Stimulated activated CD8-positive, alpha-beta memory T cell treated with anti-CD3 and anti-CD28 coated beads, Interleukin-12 subunit alpha, Interleukin-12 subunit beta, amount 100 ng/mL, for 24 hours (primary cell): ENCODE measurements at regions not wholly inside any gene's neighbourhood (a gene's known extent, or its start where the extent isn't known, plus 50 kb on each side); places are given as distances from the start of the nearest gene placed in this dataset.
"Not testable (repeated sequence)": the region's sequence is repeated elsewhere in the genome, so short reads cannot be mapped to it uniquely, and the experiment has no call there.

ENCODE experiments used
- DNase-seq: peaks from one replicate; pipeline ENCODE4 v3.0.0-alpha.2; 2020; ENCODE audit errors: extremely low read depth

DNA sequence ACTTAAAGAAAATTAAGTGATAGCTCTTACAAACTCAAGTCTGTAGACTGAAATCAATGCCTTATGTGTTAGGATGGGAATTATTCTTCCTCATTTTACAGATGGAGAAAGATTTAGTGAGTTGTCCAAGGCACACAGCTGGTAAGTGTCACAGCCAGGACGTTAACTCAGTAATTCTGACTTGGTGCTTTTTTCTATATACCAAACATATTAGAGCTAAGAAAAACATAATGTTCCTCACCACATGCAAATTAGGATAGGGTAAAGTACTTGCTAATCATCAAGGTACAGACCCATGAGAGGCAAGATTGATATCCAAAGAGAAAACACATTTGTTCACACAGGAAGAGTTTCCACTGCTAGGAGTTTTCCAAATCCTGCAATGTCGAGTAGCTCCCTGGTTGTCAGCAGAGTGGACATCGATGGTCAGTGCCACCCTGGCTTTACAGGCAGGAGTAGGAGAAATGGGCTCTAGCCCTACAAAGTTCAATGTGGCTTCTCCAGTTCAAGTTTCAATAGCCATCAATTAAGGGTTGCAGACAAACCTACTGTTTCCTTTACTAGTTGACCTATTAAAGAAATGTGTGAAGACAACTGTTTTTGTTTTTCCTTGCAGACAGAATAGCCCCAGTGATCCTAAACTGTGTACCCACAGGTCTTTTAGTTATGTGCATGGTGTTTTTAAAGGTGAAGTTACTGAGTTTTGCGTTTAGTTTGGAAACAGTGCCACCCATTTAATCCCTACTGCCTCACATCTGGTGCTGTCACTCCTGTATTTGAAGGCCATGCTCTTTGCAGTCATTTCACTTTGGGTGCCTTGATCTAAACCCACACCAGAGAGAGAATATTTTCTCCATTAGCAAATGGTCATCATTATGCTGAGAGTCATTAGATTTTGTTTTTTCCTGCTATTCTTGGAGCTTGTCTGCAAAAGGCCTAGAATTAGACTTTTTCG is 460.8 kb upstream of the SMARCA2 start:
- no peak for DNase-seq

DNA sequence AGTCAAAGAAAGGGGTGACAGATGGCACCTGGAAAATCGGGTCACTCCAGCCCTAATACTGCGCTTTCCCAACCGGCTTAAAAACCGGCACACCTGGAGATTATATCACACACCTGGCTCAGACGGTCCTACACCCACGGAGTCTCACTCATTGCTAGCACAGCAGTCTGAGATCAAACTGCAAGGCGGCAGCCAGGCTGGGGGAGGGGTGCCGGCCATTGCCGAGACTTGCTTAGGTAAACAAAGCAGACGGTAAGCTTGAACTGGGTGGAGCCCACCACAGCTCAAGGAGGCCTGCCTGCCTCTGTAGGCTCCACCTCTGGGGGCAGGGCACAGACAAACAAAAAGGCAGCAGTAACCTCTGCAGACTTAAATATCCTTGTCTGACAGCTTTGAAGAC is 456.5 kb upstream of the SMARCA2 start:
- DNase-seq: not testable (repeated sequence)

DNA sequence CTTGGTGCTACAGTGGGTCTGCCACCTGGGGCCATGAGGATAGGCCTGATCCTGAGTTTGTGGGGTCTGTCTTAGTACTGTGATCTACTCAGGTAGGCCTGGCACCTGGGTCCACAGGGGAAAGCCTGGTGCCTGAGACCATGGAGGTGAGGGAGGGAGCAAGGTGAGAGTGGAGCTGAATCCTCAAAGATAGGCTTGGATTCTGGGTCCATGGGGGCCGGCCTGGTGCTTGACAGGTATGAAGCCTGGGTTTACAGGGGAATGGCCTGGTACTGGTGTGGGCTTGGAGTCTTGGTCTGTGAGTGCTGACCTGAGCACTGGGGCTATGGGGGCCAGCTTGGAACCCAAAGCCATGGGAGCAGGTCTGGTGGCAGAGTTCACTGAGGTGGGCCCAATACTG is 439.2 kb upstream of the SMARCA2 start:
- no peak for DNase-seq

DNA sequence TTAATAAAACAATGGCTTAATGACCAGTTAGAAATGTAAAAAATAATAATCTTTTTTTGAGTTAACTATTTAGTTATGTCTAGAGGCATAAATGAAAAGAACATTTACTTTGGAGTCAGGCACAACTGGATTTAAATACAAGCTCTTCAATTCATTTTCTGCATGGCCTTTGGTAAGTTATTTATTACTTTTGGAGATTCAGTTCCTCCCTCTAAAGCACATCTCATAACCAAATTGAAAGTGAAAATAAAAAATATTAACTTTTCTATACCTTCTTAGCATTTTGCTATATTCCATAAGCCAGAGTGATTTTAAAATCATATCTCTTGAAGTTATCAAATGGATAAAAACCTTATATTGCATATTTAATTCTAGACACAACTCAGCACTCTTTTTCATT is 434.9 kb upstream of the SMARCA2 start:
- DNase-seq: no peak

DNA sequence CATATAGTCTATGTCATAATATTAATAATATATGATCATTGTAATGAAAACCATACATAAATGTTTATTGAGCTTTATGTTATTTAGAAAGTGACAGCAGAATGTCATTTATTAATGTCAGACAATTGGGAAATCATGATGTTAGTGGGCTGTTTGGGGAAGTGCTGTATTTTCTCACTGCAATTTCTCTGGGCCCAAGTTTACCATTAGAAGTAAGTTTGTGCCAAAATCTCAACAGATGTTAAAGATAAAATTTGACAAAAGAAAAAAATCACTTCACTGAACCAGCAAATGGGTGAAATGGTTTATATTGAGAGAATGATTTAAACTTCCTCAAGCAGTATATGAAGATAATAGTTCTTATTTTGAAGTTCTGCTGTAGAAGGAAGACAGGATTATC is 433.2 kb upstream of the SMARCA2 start:
- DNase-seq: no peak

DNA sequence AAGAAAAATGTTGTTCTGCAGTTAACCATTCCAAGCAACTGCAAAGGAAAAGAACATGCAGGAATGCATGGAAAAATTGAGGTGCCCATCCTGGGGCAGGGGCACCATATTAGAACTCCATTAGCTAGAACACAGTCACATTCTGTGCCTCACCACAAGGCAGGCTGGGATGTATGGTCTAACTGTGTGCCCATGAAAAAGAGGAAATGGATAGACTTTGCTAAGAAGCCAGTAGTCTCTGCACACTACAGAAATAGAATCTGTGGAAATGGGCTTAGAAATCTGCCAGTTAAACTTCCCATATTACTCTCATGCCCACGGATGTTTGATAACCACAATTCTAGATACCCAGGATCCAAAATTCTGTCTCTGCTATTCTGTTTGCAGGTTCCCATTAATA is 423.8 kb upstream of the SMARCA2 start:
- DNase-seq: no peak

DNA sequence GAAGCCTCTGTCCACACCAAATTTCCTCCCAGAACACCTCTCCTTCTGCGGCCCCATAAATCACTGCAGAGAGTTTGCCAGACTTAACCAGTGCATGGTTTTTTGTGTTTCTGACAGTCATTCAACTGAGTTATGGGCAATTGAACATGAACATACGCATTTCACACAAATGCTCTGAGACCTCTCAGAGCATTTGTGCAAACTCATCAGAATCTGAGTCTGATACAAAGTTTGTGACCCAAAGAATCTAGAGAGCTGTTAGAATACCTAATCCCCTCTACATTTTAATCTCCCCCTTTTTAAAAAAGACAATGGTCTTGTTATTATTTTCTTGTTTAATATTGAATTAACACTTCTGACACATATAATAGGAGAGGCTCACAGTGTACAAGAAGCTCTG is 416.9 kb upstream of the SMARCA2 start:
- no peak for DNase-seq

DNA sequence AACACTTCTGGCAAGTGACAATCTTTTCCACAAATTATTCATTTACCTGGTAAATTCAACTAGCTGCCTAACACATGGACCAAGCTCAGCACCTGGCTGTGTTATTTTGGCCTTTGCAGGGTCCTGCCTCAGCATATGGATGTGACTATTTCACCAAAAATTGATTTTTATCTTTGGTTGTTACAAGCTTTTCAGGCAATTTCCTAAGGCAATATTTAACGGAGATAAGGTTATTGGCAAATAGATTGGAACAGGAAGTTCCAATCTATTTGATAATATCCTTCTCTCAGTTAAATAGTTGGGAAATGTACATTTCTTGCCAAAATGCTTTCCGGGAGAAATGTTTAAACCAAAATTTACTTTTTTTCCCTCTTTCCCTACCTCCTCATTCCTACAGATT is 415.2 kb upstream of the SMARCA2 start:
- DNase-seq: no peak

DNA sequence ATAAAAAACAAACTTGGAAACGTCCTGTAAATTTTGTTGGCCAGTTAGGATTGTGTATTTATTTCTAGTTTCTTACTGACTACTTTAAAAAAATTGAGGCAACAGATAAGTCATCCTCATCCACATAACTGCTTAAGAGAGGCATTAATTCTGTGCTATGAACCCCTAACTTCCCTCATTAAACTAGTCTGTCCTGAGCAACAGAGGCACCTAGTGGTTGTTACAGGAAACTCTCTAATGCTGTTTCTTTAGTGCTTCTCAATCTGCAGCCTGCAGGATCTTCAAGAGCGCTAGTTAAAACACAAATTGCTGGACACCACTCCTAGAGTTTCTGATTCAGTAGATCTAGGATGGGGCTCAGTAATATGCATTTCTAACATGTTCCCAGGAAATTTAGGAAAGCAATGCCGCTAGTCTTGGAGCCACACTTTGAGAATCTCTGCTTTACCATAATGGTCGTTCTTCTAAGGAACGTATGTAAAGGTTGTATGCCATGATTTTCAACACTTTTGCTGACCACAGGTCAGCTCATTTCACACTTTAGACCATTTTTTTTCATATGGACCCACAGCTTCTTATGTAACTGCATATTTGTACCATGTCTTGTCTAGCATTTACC is 410.1 kb upstream of the SMARCA2 start:
- DNase-seq: no peak

DNA sequence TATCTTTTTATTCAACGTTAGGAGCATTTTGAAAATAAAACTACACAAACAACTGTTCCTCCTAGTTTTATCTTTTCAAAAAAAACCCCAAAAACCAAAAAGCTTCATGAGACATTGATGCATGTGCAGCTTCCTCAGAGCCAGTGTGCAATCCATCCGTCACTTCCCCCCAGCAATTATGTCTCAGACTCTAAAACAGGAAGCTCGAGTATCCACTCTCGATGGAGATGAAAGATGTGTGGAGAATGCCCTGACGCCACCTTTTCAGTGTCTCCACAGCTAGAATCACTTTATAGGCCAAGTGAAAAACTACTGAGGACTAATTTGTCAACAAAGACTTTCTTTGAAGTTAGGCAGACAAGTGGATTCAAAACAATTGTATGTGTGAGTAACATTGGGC is 408.9 kb upstream of the SMARCA2 start:
- DNase-seq: no peak

DNA sequence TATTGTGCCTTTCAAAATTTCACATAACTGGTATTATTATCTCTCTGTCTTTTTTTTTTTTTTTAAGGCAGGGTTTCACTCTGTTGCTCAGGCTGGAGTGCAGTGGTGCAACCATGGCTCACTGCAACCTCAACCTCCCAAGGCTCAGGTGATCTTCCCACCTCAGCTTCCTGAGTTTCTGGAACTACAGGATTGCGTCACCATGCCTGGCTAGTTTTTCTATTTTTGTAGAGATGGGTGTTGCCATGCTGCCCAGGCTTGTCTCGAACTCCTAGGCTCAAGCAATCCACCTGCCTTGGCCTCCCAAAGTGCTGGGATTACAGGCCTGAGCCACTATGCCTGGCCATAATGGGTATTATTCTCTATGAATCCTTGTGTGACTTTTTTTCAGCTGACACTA is 402.3 kb upstream of the SMARCA2 start:
- DNase-seq: no peak

DNA sequence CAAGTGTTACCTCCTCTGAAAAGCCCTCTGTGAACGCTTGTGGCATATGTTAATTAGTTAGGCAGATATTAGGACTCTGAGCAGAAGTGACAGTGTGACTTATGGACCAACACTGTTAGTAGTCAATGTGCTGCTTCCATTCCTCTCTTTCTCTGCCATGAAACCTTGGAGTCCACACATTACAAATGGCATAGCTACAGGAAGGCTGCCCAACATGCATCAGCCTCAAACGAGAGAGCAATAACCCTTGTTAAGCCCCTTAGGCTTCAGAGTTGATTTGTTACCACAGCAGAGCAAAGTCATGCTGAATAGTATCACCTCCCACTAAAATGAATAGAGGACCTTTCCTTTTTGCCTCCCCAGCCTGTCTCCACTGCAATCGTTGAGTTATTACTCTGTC is 397.7 kb upstream of the SMARCA2 start:
- no peak for DNase-seq

DNA sequence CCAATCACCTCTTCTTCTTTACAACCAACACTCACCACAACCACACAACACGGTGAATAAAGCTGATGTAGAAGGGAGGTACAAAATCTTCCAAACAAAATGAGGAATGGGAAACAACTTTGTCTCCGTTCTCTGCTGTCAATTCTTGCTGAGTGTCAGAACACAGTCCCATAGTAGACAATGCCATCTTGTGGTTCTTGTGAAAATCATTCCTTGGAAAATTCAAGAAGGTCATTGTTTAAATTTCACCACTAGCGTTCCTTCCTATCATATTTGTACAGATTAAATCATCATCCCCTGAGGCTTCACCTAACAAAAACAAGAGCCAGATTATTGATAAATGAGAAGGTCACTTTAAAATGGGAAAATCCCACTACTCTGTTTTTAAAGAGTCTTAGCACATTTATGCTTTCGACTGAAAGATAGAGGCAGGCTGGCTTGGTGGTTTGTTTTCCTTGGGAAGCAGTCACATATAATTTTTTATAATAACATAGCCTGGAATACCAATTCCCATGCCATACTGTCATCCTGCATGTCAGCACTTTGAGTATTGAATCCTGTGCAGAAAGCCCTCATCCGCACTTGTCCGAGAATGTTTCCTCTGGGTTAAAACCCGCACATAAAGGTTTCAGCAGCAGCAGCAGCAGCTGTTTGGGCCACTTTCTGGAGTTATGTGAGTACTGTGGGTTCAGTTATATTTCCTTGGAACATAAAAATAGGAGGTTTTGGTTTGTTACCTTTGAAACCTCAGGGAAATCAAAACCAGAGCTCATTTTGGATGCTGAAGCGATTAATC is 395.0 kb upstream of the SMARCA2 start:
- no peak for DNase-seq

DNA sequence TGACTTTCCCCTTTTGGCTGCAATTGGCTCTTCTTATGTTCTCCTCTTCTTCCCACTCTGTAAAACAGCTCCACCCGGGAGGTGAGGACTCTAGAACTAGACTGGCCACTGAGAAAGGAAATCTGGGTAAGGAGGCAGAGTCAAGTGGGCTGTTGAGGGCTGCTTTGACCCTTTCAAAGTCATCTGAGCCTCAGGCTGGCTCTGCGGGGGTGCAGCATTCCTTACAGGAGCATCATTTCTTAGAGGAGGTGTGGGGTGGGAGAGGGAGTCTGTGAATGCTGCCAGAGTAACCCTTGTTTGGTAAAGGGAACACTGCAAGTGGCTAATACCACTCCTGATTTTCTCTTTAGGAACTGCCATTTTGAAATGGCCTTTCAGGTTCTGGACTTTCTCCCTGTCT is 377.7 kb upstream of the SMARCA2 start:
- DNase-seq: no peak

DNA sequence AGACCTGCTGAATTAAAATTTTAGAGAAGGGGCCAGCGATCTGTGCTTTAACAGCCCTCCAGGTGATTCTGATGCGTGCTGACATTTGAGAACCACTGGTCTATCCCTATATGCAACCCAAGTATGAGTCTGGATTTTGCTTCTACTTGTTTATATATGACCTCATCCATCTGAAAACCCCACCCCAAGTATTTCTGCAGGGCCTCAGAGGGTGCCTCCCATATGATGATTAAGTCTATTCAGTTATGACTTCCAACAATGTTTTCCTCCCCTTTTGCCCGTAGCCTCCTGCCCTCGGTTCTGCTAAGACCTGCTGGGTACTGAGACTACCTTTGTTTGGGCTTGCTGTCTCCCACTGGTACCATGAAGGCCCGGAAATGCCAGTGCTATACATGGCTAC is 376.0 kb upstream of the SMARCA2 start:
- DNase-seq: no peak

DNA sequence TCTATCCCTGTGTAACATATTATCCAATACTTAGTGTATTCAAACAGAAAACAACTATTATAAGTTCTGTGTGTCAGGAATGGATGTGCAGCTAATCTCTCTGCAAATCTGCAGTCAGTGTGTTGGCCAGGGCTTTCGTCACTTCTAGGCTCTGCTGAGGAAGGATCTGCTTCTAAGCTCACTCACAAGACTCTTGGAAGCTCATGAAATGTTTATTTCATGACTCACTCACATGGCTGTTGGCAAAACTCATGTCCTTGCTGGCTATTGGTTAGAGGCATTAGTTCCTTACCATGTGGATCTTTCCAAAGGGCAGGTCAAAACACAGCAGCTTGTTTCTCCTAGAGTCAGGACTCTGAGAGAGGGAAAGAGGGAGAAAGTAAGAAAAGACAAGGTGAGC is 367.4 kb upstream of the SMARCA2 start:
- no peak for DNase-seq

DNA sequence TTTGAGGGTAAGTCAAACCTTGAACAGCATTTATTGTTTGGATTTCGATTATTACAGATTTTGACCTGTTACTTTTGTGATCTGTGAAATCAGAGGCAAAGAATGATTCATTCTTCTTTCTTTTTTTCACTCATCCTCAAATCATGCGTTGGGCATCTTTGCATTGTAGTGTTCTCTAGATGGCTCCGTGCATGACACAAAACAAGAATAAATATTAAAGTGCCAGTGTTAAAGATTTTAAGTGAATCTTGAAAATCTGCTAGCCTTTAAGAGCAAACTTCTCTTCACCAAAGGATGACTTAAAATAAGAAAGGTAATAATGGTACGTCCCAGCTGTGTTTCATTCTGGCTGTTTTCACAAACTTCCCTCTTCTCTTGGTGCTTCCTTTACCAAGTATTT is 361.9 kb upstream of the SMARCA2 start:
- no peak for DNase-seq

DNA sequence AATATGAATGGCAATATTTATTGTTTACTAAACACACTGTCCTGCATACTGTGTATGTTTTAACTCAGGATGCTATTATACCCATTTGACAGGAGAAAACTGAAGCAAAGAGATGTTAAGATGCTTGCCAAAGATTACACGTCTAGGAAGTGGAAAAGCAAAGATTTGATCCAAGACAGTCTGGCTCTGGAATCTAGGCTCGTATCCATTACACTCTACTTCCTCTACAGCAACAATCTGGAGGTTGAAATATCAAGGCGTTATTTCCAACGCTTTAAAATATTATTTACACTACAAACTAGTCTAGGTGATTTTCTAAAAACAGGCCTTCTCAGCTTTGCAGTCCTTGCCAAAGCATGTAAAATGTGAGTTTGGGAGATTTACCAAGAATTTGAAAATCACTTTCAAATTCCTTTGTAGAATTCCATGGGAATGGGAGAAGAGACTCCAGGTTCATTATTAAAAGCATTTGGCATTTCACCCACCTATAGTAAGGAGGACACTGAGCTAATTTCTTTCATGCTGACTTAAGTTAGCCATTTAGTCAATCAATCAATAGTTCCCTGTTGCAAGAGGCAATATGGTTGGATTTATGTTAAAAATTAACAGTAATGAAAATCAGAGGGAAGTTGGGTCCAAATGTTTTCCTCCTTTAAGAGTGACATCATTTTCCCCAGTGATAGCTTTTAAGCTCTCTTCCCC is 356.3 kb upstream of the SMARCA2 start:
- DNase-seq: no peak

DNA sequence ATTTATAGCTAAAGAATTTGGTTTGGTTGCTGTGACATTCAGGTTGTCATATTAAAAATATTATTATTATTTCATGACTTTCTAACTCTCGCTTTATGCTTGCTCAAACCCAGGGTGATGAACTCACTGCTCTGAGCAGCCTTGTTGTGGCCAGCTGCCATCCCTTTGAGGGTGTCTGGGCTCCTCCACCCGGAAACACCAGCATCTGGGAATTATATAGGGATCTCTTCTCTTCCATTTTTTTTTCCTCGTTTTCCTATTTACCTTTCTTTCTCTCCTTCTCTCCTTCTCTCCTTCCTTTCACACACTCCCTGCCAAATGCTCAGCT is 355.8 kb upstream of the SMARCA2 start:
- no peak for DNase-seq

DNA sequence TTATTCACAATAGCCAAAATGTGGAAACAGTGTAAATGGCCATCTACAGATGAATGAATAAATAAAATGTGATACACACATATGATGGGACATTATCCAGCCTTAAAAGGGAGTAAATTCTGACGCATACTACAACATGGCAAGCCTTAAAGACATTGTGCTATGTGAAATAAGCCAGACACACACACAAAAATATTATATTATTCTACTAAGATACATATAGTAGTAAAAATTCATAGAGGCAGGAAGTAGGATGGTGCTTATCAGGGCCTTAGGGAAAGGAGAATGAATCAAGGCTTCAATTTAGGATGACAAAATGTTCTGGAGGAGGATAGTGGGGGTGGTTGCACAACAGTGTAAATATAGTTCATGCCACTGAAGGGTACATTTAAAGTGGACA is 346.7 kb upstream of the SMARCA2 start:
- no peak for DNase-seq

DNA sequence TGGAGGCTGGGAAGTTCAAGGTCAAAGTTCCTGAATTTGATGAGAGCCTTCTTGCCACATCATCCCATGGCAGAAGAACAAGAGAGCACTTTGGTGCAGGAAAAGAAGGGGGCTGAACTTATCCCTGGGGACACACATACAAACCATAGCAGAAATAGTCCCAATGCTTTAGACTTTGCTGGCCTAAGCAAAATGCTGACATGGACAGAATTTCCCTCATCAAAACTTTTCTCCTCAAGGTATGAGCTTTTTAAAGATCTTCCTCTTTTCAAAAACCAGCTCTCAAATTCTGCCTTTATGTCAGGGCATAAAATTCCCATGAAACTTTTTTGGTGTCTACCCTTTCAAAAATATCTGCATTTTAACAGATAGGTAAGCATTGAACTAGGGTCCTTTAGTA is 341.8 kb upstream of the SMARCA2 start:
- no peak for DNase-seq

DNA sequence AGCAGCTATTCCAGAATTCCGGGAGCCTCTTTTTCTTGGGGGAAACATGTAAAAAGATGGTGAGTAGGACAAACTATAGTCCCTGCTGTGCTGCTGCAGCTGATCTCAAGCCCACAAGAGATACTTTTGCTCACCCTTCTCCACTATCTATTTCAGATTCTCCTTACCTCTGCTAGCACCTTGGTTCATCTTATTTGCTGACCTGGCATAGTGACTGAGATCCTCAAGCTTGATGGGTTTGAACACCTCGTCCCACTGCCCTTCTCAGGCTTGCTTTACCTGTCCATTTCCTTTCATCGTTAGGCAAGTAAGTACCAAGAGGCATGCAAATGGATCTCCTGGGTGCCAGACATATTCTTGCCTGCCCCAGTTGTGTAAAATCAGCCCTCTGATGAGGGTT is 338.4 kb upstream of the SMARCA2 start:
- no peak for DNase-seq
